Panc1 (cell line): ENCODE measurements at regions not wholly inside any gene's neighbourhood (a gene's known extent, or its start where the extent isn't known, plus 50 kb on each side); places are given as distances from the start of the nearest gene placed in this dataset.

ENCODE experiments used
- ATAC-seq: fragments of 200-7000 bp; cut with Tn5 transposase; 2 replicates; pipeline ENCODE4 v1.9.1; 2020; ENCODE audit warnings: mild to moderate bottlenecking, moderate library complexity
- BruUV-seq: library from RNA; stranded (reverse); fragments of 400-500 nt; replicated peaks from 2 replicates; lab custom pipeline; 2021; lab: Mats Ljungman, UMichigan
- CTCF ChIA-PET: fragments of 300-600 bp; sonication (Branson Sonifier 250); formaldehyde crosslinking; loops from one replicate; lab custom pipeline; 2022; ENCODE audit warnings: antibody characterized with exemption; lab: Charles Lee
- POLR2A ChIA-PET: fragments of 300-600 bp; sonication (Branson Sonifier 250); formaldehyde crosslinking; loops from one replicate; lab custom pipeline; 2022; ENCODE audit warnings: antibody characterized with exemption; lab: Charles Lee
- DNase-seq: peaks from one replicate; pipeline ENCODE4 v3.0.0-alpha.2; 2010; ENCODE audit warnings: low read depth, low spot score
- H3K27ac ChIP-seq: 2 replicates; pipeline ENCODE4 v1.5.1; 2011; ENCODE audit warnings: mild to moderate bottlenecking, low read length, inconsistent platforms
- H3K27me3 ChIP-seq: fragments of 200-500 bp; sonication (Bioruptor generic); 2 replicates; pipeline ENCODE4 v1.6.0; 2014; ENCODE audit warnings: low read length, inconsistent platforms; ENCODE audit not compliant: control insufficient read depth, insufficient read depth
- H3K36me3 ChIP-seq: fragments of 200-500 bp; sonication (Bioruptor generic); 2 replicates; pipeline ENCODE4 v1.5.1; 2014; ENCODE audit warnings: inconsistent platforms, mild to moderate bottlenecking, low read length, moderate library complexity; ENCODE audit not compliant: control insufficient read depth, insufficient read depth
- H3K4me1 ChIP-seq: 2 replicates; pipeline ENCODE4 v1.5.1; 2011; ENCODE audit warnings: inconsistent platforms, mild to moderate bottlenecking, low read length, moderate library complexity; ENCODE audit not compliant: control insufficient read depth, insufficient read depth
- H3K4me3 ChIP-seq, 2 experiments: 2 replicates each; pipeline ENCODE4 v1.5.1; 2011 to 2012; ENCODE audit warnings: low read depth in 2 of 2, low read length in 2 of 2, mild to moderate bottlenecking in 2 of 2, inconsistent platforms in 1 of 2, moderate library complexity in 1 of 2
- H3K9me3 ChIP-seq: fragments of 200-500 bp; sonication (Bioruptor generic); 2 replicates; pipeline ENCODE4 v1.5.1; 2014; ENCODE audit warnings: low read depth, mild to moderate bottlenecking, inconsistent platforms, low read length, moderate library complexity; ENCODE audit not compliant: control insufficient read depth, insufficient read depth
- CTCF ChIP-seq: fragments of 450-650 bp; IDR thresholded peaks from 2 replicates; pipeline ENCODE4 v1.5.1; 2017; ENCODE audit warnings: mild to moderate bottlenecking
- POLR2AphosphoS5 ChIP-seq: IDR thresholded peaks from 2 replicates; pipeline ENCODE4 v1.6.1; 2012; ENCODE audit warnings: mild to moderate bottlenecking, low read depth, low read length, moderate library complexity
- REST ChIP-seq, 2 experiments: IDR thresholded peaks; 2 replicates each; pipeline ENCODE4 v1.6.1; 2011 to 2012; ENCODE audit warnings: low read depth in 2 of 2, control low read depth in 1 of 2, low read length in 1 of 2, mild to moderate bottlenecking in 1 of 2, moderate library complexity in 1 of 2; ENCODE audit not compliant: insufficient read depth in 1 of 2
- SIN3A ChIP-seq: IDR thresholded peaks from 2 replicates; pipeline ENCODE4 v1.6.1; 2012; ENCODE audit warnings: low read depth, mild to moderate bottlenecking, low read length, moderate library complexity, borderline replicate concordance; ENCODE audit not compliant: insufficient read depth
- TCF7L2 ChIP-seq: IDR thresholded peaks from 2 replicates; pipeline ENCODE4 v1.6.1; 2011; ENCODE audit warnings: mild to moderate bottlenecking, low read depth, low read length, inconsistent platforms
- in situ Hi-C: cut with HindIII; loops from 2 replicates; pipeline ENCODE4 v1.10.0; 2016; ENCODE audit warnings: low sequenced_read_pairs, low pct_unique_long_range_greater_than_20kb
- intact Hi-C: fragments of 100-400 bp; cut with micrococcal nuclease; formaldehyde crosslinking; loops from one replicate; pipeline ENCODE4 v1.10.0; 2022; ENCODE audit not compliant: unreplicated experiment

- no peaks in the 10 kb centered on the region for H3K36me3 ChIP-seq
- no peak for ATAC-seq
- H3K4me1 ChIP-seq = no peaks in the 10 kb centered on the region
- no peaks in the 10 kb centered on the region for H3K9me3 ChIP-seq
- H3K27me3 ChIP-seq = no peaks in the 10 kb centered on the region
- intact Hi-C loops (no loop called here), in situ Hi-C loops (no loop called here)
- no peak for TF ChIP-seq TCF7L2
- no peak for TF ChIP-seq POLR2AphosphoS5
- TF ChIP-seq CTCF = no peak
- ChIA-PET POLR2A (no interaction called here), CTCF (no interaction called here)
- DNase-seq = no peak
- no TSS peak for BruUV-seq
- H3K27ac ChIP-seq = no peak overlapping the region
- no peak overlapping the region for H3K4me3 ChIP-seq
Measured at GRCh38 chr18:43398601-43399000, 121.3 kb upstream of the SYT4 start.

GRCh38 chr18:43405097-43405496, 127.8 kb upstream of the SYT4 start:
- H3K4me3 ChIP-seq = no peak overlapping the region
- DNase-seq = no peak
- no peak for ATAC-seq
- no TSS peak for BruUV-seq
- CTCF ChIA-PET = no interaction called here
- intact Hi-C loops = no loop called here
- H3K36me3 ChIP-seq = no peaks in the 10 kb centered on the region
- no peaks in the 10 kb centered on the region for H3K27me3 ChIP-seq
- H3K27ac ChIP-seq = no peak overlapping the region
- no peaks in the 10 kb centered on the region for H3K4me1 ChIP-seq
- in situ Hi-C loops = no loop called here
- POLR2A ChIA-PET = no interaction called here
- no peaks in the 10 kb centered on the region for H3K9me3 ChIP-seq
- TF ChIP-seq CTCF (no peak), SIN3A (no peak), TCF7L2 (no peak), REST (IDR thresholded peaks at IDR 0.05; ENCODE audit: insufficient read depth in 1 of 2, low read depth in 2 of 2, low read length in 1 of 2) (no peak), POLR2AphosphoS5 (no peak)

GRCh38 chr18:43414006-43414405, 136.7 kb upstream of the SYT4 start:
- ATAC-seq = no peak
- no peaks in the 10 kb centered on the region for H3K4me1 ChIP-seq
- CTCF ChIA-PET = no interaction called here
- H3K9me3 ChIP-seq = no peaks in the 10 kb centered on the region
- BruUV-seq = no TSS peak
- no peak overlapping the region for H3K4me3 ChIP-seq
- intact Hi-C loops (no loop called here), in situ Hi-C loops (no loop called here)
- POLR2A ChIA-PET = no interaction called here
- TF ChIP-seq TCF7L2 (no peak), CTCF (no peak), SIN3A (no peak), REST (IDR thresholded peaks at IDR 0.05; ENCODE audit: insufficient read depth in 1 of 2, low read depth in 2 of 2, low read length in 1 of 2) (no peak), POLR2AphosphoS5 (no peak)
- no peak for DNase-seq
- H3K27ac ChIP-seq = no peak overlapping the region
- no peaks in the 10 kb centered on the region for H3K27me3 ChIP-seq
- H3K36me3 ChIP-seq = no peaks in the 10 kb centered on the region
